ENCODE measurements at regions not wholly inside any gene's neighbourhood (a gene's known extent, or its start where the extent isn't known, plus 50 kb on each side); places are given as distances from the start of the nearest gene placed in this dataset.

DNA sequence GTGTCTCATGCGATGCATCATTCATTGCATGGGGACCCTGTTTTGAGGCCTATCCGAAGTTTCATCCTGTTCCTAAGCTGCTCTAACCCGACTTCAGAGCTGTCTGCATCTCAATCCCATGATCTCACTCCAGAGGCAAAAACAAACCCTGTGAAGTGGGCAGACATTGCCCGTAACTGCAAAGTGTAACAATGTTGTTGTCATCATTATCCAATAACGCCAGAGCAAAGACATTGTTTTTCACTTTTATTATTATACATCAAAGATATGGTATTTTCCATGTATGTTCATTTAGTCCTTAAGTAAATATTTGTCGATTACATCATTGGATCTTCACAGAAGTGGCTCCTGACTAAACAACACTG is 246.7 kb downstream of the KLF6 start:
- Mint-ChIP-seq H3K27me3 (ENCODE audit: low read depth) (peaks cover 5% of the 10 kb centered on the region), H3K4me3 (no peak overlapping the region), H3K36me3 (ENCODE audit: low read depth) (no peaks in the 10 kb centered on the region), H3K4me1 (ENCODE audit: low read depth) (no peaks in the 10 kb centered on the region), H3K9me3 (no peaks in the 10 kb centered on the region), H3K27ac (no peak overlapping the region)
- no peak for DNase-seq (ENCODE audit: low spot score)

DNA sequence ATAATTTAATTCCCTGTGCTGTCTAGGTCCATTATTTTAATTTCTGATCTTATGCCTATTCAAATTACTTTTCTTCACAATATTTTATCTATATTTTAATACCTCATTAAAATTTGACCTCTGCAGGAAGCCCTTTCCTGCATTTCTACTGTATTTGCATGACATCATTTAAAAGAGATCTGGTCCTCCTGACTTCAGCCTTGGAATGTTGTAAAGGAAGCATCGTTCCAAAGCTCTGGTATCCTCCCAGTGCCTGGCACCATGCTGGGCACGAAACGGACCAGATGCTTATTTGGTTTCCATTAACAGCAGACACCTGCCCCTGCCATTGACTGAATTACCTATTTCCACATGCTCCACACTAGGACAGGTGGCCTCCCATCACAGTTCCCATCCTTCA is 247.5 kb downstream of the KLF6 start:
- no peaks in the 10 kb centered on the region for H3K9me3 Mint-ChIP-seq
- no peaks in the 10 kb centered on the region for H3K36me3 Mint-ChIP-seq (ENCODE audit: low read depth)
- no peak for DNase-seq (ENCODE audit: low spot score)
- no peaks in the 10 kb centered on the region for H3K4me1 Mint-ChIP-seq (ENCODE audit: low read depth)
- H3K27me3 Mint-ChIP-seq (ENCODE audit: low read depth), result peaks cover 5% of the 10 kb centered on the region
- no peak overlapping the region for H3K4me3 Mint-ChIP-seq
- H3K27ac Mint-ChIP-seq, result no peak overlapping the region

DNA sequence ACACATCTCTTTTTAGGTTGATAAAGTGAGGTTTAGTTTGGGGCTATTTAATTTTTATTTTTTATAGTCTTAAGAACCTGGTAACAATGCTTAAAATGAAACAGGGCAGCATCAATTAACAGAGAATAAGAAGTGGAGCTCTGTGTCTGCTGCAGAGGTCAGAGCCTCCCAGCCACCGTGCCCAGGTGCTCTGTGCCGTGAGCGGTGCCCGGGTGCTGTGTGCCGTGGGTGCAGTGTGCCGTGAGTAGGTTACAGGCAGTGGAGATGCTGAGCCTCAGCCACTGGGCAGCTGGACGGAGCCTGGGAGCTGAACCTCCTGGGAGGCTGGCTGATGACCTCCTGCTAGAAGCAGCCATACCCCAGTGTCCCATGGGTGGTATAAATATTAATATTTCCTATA is 250.0 kb downstream of the KLF6 start:
- DNase-seq (ENCODE audit: low spot score), result no peak
- no peaks in the 10 kb centered on the region for H3K4me1 Mint-ChIP-seq (ENCODE audit: low read depth)

DNA sequence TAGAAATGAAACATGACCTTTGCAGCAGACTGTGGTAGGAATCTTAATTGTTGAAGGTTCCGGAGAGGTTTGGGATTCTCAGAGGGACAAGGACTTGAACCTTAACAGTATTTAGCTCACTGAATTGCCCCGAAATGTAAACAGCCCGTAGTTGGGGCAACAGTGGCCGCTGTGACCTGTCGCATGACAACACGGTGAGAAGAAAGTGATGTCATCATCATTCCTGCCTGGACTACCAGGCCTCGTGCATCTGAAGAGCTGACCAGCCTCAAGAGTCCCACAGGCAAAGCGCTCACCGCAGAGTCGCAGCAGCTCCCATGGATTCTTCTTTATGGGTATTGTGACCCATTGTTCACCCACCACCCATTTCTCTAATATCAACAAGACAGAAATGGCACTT is 250.6 kb downstream of the KLF6 start:
- no peak for DNase-seq (ENCODE audit: low spot score)
- Mint-ChIP-seq H3K36me3 (ENCODE audit: low read depth) (no peaks in the 10 kb centered on the region), H3K27ac (no peak overlapping the region), H3K4me1 (ENCODE audit: low read depth) (no peaks in the 10 kb centered on the region), H3K9me3 (no peaks in the 10 kb centered on the region), H3K4me3 (no peak overlapping the region), H3K27me3 (ENCODE audit: low read depth) (peaks cover 8% of the 10 kb centered on the region)

More for the DNA sequence above, 250.0 kb downstream of the KLF6 start:
- Mint-ChIP-seq H3K27ac (no peak overlapping the region), H3K27me3 (ENCODE audit: low read depth) (peaks cover 5% of the 10 kb centered on the region), H3K36me3 (ENCODE audit: low read depth) (no peaks in the 10 kb centered on the region), H3K4me3 (no peak overlapping the region), H3K9me3 (no peaks in the 10 kb centered on the region)

DNA sequence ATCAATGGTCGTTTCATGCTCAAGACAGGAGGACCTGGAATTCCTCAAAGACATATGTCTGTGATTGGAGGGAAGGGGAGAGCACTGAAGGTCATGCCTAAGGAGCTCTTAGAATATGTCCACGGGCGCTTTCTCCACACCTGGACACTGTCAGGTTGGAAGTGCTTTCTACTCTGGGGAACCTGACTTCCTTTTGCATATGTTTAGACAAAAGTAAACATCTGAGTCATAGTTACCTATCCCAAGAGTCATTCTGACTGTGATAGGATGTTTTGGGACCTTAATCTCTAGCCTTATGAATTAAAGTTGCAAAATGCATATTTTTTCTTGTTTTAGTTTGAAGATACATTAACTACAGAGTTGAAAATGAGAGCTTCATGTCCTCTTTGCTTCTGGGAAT is 251.7 kb downstream of the KLF6 start:
- no peaks in the 10 kb centered on the region for H3K4me1 Mint-ChIP-seq (ENCODE audit: low read depth)
- no peak for DNase-seq (ENCODE audit: low spot score)
- H3K36me3 Mint-ChIP-seq (ENCODE audit: low read depth), result no peaks in the 10 kb centered on the region
- no peak overlapping the region for H3K27ac Mint-ChIP-seq
- H3K9me3 Mint-ChIP-seq, result no peaks in the 10 kb centered on the region
- no peak overlapping the region for H3K4me3 Mint-ChIP-seq
- peaks cover 9% of the 10 kb centered on the region for H3K27me3 Mint-ChIP-seq (ENCODE audit: low read depth)

DNA sequence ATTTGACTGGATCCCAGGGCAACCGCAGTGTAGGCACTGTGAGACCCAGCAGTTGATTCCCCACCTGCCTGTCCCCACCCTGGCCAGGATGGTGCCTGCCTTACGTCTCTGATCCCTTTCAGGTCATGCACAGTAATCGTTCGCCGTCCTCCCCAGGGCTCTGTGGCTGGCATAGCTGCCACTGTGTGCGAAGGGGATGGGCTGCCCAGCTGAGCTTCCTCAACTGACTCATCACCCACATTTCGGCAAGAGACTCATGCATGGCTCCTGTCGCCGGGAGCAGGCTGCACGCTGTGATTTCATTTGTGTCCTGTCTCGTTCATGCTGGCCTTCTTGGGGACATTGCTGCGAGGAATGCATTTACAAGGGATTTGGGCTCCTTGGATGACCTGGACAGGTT is 252.4 kb downstream of the KLF6 start:
- no peak for DNase-seq (ENCODE audit: low spot score)
- Mint-ChIP-seq H3K9me3 (no peaks in the 10 kb centered on the region), H3K4me1 (ENCODE audit: low read depth) (no peaks in the 10 kb centered on the region), H3K27me3 (ENCODE audit: low read depth) (peaks cover 14% of the 10 kb centered on the region), H3K27ac (no peak overlapping the region), H3K36me3 (ENCODE audit: low read depth) (no peaks in the 10 kb centered on the region), H3K4me3 (no peak overlapping the region)

DNA sequence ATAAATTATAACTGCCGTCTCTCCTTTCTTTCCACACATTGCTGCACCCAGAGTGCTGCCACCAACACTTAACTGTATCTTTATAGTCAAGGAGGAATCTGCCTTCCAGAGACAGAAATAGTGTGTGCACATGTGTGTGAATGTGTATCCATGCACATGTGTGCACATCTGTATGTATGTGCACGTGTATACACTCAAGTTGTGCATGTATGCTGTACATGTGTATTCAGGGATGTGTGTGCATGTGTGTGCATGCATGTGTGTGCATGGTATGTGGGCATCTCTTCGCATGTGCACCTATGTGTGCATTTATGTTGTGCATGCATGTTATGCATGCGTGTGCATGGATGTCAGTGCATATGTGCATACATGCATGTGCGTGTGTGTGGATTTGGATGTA is 253.3 kb downstream of the KLF6 start:
- Mint-ChIP-seq H3K4me3 (no peak overlapping the region), H3K27me3 (ENCODE audit: low read depth) (peaks cover 19% of the 10 kb centered on the region), H3K4me1 (ENCODE audit: low read depth) (no peaks in the 10 kb centered on the region), H3K9me3 (no peaks in the 10 kb centered on the region), H3K36me3 (ENCODE audit: low read depth) (no peaks in the 10 kb centered on the region), H3K27ac (no peak overlapping the region)
- no peak for DNase-seq (ENCODE audit: low spot score)

DNA sequence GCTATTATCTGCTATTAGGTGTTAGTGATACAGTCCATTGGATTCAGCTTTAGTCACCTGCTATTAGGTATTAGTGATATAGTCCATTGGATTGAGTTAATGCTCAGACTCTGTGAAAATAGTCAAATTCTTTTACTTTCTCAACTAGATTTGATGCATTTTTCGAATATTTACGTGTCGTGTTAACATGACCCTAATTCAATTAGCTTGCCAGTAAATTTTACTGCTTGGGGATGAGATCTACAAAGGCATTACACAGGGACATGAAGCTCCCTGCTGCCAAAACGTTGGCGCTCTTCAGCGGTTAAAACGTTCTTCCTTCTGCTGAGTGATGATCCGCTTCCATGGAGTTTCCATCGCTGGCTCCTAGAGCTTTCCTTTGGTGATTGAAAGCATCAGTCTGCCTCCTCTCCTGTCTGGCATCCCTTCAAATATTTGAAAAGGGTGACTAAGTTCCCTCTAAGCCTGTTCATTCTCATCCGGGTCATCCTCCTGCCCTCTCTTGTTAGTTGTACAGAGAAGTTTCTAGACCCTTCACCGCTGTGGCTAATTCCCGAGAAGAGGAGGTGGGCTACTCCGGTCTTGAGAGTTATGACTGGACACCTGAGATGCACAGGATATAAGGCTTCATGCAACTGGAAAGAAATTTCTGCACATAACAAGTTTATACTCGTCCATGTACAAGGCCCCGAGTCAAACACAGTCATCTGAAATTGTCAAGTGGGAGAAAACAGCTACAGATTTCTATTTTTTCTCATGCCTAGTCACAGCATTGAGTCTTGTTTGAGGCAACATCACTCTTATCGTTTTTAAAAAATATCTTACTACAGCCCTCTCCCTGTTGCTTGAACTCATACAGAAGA is 254.0 kb downstream of the KLF6 start:
- no peaks in the 10 kb centered on the region for H3K36me3 Mint-ChIP-seq (ENCODE audit: low read depth)
- no peaks in the 10 kb centered on the region for H3K9me3 Mint-ChIP-seq
- no peaks in the 10 kb centered on the region for H3K4me1 Mint-ChIP-seq (ENCODE audit: low read depth)
- DNase-seq (ENCODE audit: low spot score), result no peak
- peaks cover 19% of the 10 kb centered on the region for H3K27me3 Mint-ChIP-seq (ENCODE audit: low read depth)
- H3K4me3 Mint-ChIP-seq, result no peak overlapping the region
- no peak overlapping the region for H3K27ac Mint-ChIP-seq

DNA sequence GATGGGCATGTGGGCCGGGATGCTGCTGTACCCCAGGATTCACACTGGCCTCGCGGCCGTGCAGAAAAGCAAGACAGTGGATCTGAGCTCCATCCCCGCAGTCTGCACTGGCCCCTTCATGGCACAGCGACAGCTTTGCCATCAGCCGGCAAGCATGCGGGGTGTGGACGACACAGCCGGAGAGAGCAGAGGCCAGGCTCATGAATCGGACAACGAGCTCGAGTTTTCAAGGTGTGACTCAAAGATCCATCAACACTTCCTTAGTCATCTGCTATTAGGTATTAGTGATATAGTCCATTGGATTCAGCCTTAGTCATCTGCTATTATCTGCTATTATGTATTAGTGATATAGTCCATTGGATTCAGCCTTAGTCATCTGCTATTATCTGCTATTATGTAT is 254.7 kb downstream of the KLF6 start:
- H3K9me3 Mint-ChIP-seq, result no peaks in the 10 kb centered on the region
- no peaks in the 10 kb centered on the region for H3K4me1 Mint-ChIP-seq (ENCODE audit: low read depth)
- peaks cover 19% of the 10 kb centered on the region for H3K27me3 Mint-ChIP-seq (ENCODE audit: low read depth)
- DNase-seq (ENCODE audit: low spot score), result no peak
- H3K27ac Mint-ChIP-seq, result no peak overlapping the region
- H3K4me3 Mint-ChIP-seq, result no peak overlapping the region
- H3K36me3 Mint-ChIP-seq (ENCODE audit: low read depth), result no peaks in the 10 kb centered on the region

DNA sequence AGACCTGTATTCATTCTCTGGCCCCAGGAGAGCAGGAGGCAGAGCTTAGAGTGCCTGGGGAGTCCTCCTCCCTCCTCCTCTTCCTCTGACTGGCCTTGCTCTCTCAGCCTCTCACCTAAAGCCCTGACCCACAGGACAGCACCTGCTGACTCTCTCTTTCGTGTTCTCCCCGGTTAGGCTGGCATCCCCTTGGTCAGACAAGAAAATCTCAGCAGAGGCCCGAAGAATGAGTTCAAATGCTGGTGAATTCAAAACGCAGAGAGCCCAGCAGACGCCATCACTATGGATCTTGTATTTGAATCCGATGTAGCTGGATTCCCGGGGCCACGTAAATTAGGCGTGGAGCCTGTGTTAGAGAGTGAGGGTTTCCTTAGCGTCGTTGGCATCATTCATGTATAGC is 255.3 kb downstream of the KLF6 start:
- Mint-ChIP-seq H3K36me3 (ENCODE audit: low read depth) (no peaks in the 10 kb centered on the region), H3K4me1 (ENCODE audit: low read depth) (no peaks in the 10 kb centered on the region), H3K27ac (no peak overlapping the region), H3K9me3 (no peaks in the 10 kb centered on the region), H3K27me3 (ENCODE audit: low read depth) (peaks cover 24% of the 10 kb centered on the region), H3K4me3 (no peak overlapping the region)
- no peak for DNase-seq (ENCODE audit: low spot score)

DNA sequence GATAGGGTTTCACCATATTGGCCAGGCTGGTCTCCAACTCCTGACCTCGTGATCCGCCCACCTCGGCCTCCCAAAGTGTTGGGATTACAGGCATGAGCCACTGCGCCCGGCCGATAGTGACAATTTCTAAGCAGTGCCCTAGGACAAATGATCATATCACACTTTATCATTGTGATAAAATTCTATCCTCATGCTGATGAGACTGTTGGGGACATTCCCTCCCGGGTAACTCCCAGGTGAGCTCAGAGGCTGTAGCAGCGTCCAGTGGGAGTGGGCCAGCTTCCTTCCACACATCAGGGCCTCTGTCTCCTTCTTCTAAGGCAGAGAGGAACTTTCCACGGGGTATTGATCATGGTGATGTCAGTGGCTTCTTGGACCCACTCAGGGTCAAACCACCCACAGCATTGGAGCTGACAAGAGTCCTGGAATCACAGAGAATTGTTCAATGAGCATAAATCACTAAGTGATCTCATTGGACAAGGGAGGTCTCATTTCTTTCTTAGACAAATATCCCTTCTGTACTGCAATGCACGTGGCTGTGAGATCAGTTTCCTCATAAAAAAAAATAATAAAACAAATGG is 256.1 kb downstream of the KLF6 start:
- H3K9me3 Mint-ChIP-seq, result no peaks in the 10 kb centered on the region
- no peak overlapping the region for H3K4me3 Mint-ChIP-seq
- H3K27ac Mint-ChIP-seq, result no peak overlapping the region
- no peaks in the 10 kb centered on the region for H3K36me3 Mint-ChIP-seq (ENCODE audit: low read depth)
- no peak for DNase-seq (ENCODE audit: low spot score)
- no peaks in the 10 kb centered on the region for H3K4me1 Mint-ChIP-seq (ENCODE audit: low read depth)
- H3K27me3 Mint-ChIP-seq (ENCODE audit: low read depth), result peaks cover 25% of the 10 kb centered on the region

DNA sequence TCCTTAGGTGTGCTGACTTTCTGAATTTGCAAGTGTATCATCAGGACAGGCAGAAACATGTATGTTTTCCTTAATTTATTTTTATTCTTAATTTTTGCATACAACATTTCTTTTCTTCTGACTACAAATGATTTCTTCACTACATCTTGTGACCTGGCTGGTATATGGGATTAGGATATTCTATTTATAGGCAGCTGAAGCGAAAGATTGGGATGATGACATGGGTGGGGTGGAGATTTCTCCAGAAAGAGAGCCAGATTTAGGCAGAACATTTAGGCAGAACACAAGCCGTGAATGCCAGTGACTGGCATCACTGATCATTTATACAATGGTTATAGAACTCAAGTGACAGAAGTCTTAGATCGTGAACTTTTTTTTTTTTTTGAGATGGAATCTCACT is 256.7 kb downstream of the KLF6 start:
- H3K36me3 Mint-ChIP-seq (ENCODE audit: low read depth), result no peaks in the 10 kb centered on the region
- DNase-seq (ENCODE audit: low spot score), result no peak
- no peaks in the 10 kb centered on the region for H3K9me3 Mint-ChIP-seq
- H3K4me1 Mint-ChIP-seq (ENCODE audit: low read depth), result no peaks in the 10 kb centered on the region
- H3K27me3 Mint-ChIP-seq (ENCODE audit: low read depth), result peaks cover 22% of the 10 kb centered on the region
- no peak overlapping the region for H3K27ac Mint-ChIP-seq
- H3K4me3 Mint-ChIP-seq, result no peak overlapping the region

DNA sequence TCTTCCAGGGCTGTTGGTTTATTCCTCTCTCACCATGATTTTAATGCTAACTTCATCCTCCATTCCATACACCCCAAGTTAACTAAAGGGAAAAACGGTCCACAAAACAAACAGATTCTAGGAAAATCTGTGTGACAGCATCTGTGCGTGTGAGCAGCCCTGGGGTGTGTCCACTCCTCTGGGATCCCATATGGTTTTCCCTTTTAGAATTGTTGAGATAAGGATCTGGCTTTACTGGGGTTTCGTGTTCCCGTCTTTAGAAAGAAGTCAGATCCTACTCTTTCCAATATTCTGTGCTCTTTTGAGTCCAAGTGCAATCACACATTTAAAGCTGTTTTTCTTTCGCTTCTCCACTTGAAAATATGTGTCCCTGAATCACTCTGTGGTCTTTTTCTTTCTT is 257.1 kb downstream of the KLF6 start:
- Mint-ChIP-seq H3K4me3 (no peak overlapping the region), H3K4me1 (ENCODE audit: low read depth) (no peaks in the 10 kb centered on the region), H3K9me3 (no peaks in the 10 kb centered on the region), H3K27me3 (ENCODE audit: low read depth) (peaks cover 22% of the 10 kb centered on the region), H3K27ac (no peak overlapping the region), H3K36me3 (ENCODE audit: low read depth) (no peaks in the 10 kb centered on the region)
- no peak for DNase-seq (ENCODE audit: low spot score)

DNA sequence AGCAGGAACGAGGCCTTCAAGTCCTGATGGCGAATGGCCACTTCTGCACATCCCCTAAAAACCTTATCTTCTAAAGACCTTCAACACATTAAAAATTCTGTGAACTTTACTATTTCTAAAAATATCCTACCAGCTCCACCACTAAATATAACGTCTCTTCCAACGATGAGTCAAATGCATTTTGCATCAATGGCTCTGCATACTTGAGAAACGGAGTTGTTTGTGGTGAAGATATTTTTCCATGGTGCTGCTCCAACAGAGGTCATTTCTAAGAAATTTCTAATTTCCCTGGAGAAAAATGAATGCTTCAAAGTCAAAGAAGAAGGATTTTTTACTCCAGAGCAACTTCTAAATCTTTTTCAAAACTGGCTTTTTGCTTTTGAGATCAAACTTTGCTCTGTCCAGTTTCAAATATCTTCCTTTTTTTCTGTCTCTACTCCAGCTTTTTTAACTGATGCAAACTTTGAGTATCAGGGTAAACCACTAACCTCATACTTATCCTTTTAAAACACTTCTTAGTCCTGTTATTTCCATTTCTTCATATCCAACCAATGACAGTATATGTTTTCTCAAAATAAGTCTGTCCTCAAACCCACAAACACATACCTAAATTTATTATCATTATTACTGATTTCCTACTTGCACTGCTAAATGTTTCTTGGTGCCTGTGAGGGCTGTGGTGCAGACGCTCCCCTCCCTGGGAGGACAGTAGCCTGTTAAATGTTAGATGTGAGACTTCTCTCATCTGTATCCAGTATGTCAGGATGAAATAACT is 258.1 kb downstream of the KLF6 start:
- no peak for DNase-seq (ENCODE audit: low spot score)

More for the DNA sequence above, 258.1 kb downstream of the KLF6 start:
- H3K27me3 Mint-ChIP-seq (ENCODE audit: low read depth), result peaks cover 25% of the 10 kb centered on the region
- H3K4me3 Mint-ChIP-seq, result no peak overlapping the region
- no peak overlapping the region for H3K27ac Mint-ChIP-seq
- no peaks in the 10 kb centered on the region for H3K36me3 Mint-ChIP-seq (ENCODE audit: low read depth)
- H3K4me1 Mint-ChIP-seq (ENCODE audit: low read depth), result no peaks in the 10 kb centered on the region
- H3K9me3 Mint-ChIP-seq, result no peaks in the 10 kb centered on the region
